ENCODE measurements at regions not wholly inside any gene's neighbourhood (a gene's known extent, or its start where the extent isn't known, plus 50 kb on each side); places are given as distances from the start of the nearest gene placed in this dataset.

GRCh38 chr16:11422381-11423314 lies 77.4 kb downstream of the RMI2 start:
- WGBS: 85% methylated on average over 26 of the region's 26 CpGs
- no peak for DNase-seq (ENCODE audit: low spot score)
- TF ChIP-seq CTCF (IDR thresholded peaks at IDR 0.05; ENCODE audit: low read depth, low read length, missing input control): no peak
- no peak for TF ChIP-seq TAF1 (conservative IDR thresholded peaks at IDR 0.05)
- TF ChIP-seq FOXA2 (IDR thresholded peaks at IDR 0.05): no peak
- TF ChIP-seq RAD21 (IDR thresholded peaks at IDR 0.05): no peak
- no peak for TF ChIP-seq RXRA (IDR thresholded peaks at IDR 0.05)
- TF ChIP-seq ATF3 (IDR thresholded peaks at IDR 0.05): no peak
- no peak for TF ChIP-seq EGR1 (IDR thresholded peaks at IDR 0.05; ENCODE audit: low read depth in 2 of 2)
- TF ChIP-seq GABPA (IDR thresholded peaks at IDR 0.05 in 1 of 2, conservative IDR thresholded peaks at IDR 0.05 in 1 of 2): no peak
- TF ChIP-seq YY1 (IDR thresholded peaks at IDR 0.05): no peak
- no peak for TF ChIP-seq MAX (IDR thresholded peaks at IDR 0.05)
- TF ChIP-seq JUND (IDR thresholded peaks at IDR 0.05): no peak
- TF ChIP-seq HNF4A (conservative IDR thresholded peaks at IDR 0.05): no peak
- no peak for TF ChIP-seq HNF4G (IDR thresholded peaks at IDR 0.05)
- no peak for TF ChIP-seq NR2F2 (IDR thresholded peaks at IDR 0.05)

GRCh38 chr16:11423315-11424117 lies 78.3 kb downstream of the RMI2 start:
- TF ChIP-seq TAF1 (conservative IDR thresholded peaks at IDR 0.05) (no peak), ATF3 (IDR thresholded peaks at IDR 0.05) (no peak), SP1 (IDR thresholded peaks at IDR 0.05) (no peak), NR2F2 (IDR thresholded peaks at IDR 0.05) (no peak), REST (IDR thresholded peaks at IDR 0.05) (no peak), RXRA (IDR thresholded peaks at IDR 0.05) (no peak), EGR1 (IDR thresholded peaks at IDR 0.05; ENCODE audit: low read depth in 2 of 2) (no peak), FOXA1 (IDR thresholded peaks at IDR 0.05) (no peak), FOXA2 (IDR thresholded peaks at IDR 0.05) (no peak)
- WGBS: 81% methylated on average over 24 of the region's 24 CpGs
- Histone ChIP-seq H3K27ac (ENCODE audit: low read depth in 1 of 2, low read length in 2 of 2) (no peak overlapping the region), H3K27me3 (ENCODE audit: control insufficient read depth in 4 of 4, insufficient read depth in 4 of 4, low read length in 3 of 4) (no peaks in the 10 kb centered on the region), H3K9me3 (ENCODE audit: control insufficient read depth in 4 of 4, low read length in 3 of 4) (no peaks in the 10 kb centered on the region), H3K9ac (ENCODE audit: low read depth in 1 of 2, low read length in 2 of 2) (no peak overlapping the region), H3K4me1 (ENCODE audit: control insufficient read depth in 4 of 4, insufficient read depth in 4 of 4, low read length in 3 of 4) (no peaks in the 10 kb centered on the region), H3K36me3 (ENCODE audit: control insufficient read depth in 4 of 4, insufficient read depth in 3 of 4, low read depth in 1 of 4, low read length in 3 of 4) (no peaks in the 10 kb centered on the region), H3K4me3 (ENCODE audit: low read depth in 1 of 3, low read length in 3 of 3) (no peak overlapping the region)
- no peak for DNase-seq (ENCODE audit: low spot score)

More at GRCh38 chr16:11422381-11423314, 77.4 kb downstream of the RMI2 start:
- Histone ChIP-seq H3K27ac (ENCODE audit: low read depth in 1 of 2, low read length in 2 of 2) (no peak overlapping the region), H3K27me3 (ENCODE audit: control insufficient read depth in 4 of 4, insufficient read depth in 4 of 4, low read length in 3 of 4) (no peaks in the 10 kb centered on the region), H3K9ac (ENCODE audit: low read depth in 1 of 2, low read length in 2 of 2) (no peak overlapping the region), H3K9me3 (ENCODE audit: control insufficient read depth in 4 of 4, low read length in 3 of 4) (no peaks in the 10 kb centered on the region), H3K36me3 (ENCODE audit: control insufficient read depth in 4 of 4, insufficient read depth in 3 of 4, low read depth in 1 of 4, low read length in 3 of 4) (no peaks in the 10 kb centered on the region), H3K4me3 (ENCODE audit: low read depth in 1 of 3, low read length in 3 of 3) (no peak overlapping the region), H3K4me1 (ENCODE audit: control insufficient read depth in 4 of 4, insufficient read depth in 4 of 4, low read length in 3 of 4) (no peaks in the 10 kb centered on the region)

All from liver (tissue), 8 donors.